ENCODE measurements at regions not wholly inside any gene's neighbourhood (a gene's known extent, or its start where the extent isn't known, plus 50 kb on each side); places are given as distances from the start of the nearest gene placed in this dataset.

DNA sequence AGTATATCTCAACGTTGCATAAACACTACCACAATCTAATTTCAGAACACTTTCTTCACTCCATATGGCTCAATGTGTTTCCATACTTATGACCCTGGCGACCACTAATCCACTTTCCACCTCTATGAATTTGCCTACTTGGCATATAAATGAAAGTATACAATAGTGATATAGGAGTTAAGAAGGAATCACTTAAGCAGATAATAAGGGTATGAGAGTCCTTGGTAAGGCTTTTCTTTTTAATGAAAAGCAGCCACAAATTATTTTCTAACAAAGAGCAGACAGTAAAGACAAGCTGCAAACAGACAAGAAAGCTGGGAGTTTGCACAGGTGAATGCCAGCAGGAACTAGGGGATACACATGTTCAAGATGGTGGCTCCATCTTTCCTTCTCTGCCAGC, 615.1 kb upstream of the NUDT12 start:
- H3K36me3 Mint-ChIP-seq (ENCODE audit: low read depth) = no peaks in the 10 kb centered on the region
- no peak overlapping the region for H3K4me3 Mint-ChIP-seq
- H3K27ac Mint-ChIP-seq = no peak overlapping the region
- intact Hi-C loops (cut with micrococcal nuclease) = loop anchor here (10.0 kb wide), 1 partner anchor 593 kb away; no protein-coding TSS in a partner anchor
- no peaks in the 10 kb centered on the region for H3K27me3 Mint-ChIP-seq
- no peaks in the 10 kb centered on the region for H3K4me1 Mint-ChIP-seq (ENCODE audit: low read depth)
- peaks cover 39% of the 10 kb centered on the region for H3K9me3 Mint-ChIP-seq

DNA sequence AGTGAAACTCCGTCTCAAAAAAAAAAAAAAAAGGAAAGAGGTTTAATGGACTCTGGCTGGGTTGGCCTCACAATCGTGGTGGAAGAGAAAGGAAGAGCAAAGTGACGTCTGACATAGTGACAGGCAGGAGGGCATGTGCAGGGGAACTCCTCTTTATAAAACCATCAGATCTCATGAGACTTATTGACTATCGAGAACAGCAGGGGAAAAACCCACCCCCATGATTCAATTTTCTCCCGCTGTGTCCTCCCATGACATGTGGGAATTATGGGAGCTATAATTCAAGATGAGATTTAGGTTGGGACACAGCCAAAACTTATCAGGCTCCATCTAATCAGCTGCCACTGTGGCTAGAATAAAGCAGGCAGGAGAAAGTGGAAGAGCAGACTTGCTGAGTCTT, 610.4 kb upstream of the NUDT12 start:
- H3K4me3 Mint-ChIP-seq = no peak overlapping the region
- H3K9me3 Mint-ChIP-seq = peaks cover 1% of the 10 kb centered on the region
- no peaks in the 10 kb centered on the region for H3K36me3 Mint-ChIP-seq (ENCODE audit: low read depth)
- no peak overlapping the region for H3K27ac Mint-ChIP-seq
- no peaks in the 10 kb centered on the region for H3K4me1 Mint-ChIP-seq (ENCODE audit: low read depth)
- no peaks in the 10 kb centered on the region for H3K27me3 Mint-ChIP-seq
- intact Hi-C loops (cut with micrococcal nuclease) = loop anchor here (10.0 kb wide), 1 partner anchor 588 kb away; no protein-coding TSS in a partner anchor

DNA sequence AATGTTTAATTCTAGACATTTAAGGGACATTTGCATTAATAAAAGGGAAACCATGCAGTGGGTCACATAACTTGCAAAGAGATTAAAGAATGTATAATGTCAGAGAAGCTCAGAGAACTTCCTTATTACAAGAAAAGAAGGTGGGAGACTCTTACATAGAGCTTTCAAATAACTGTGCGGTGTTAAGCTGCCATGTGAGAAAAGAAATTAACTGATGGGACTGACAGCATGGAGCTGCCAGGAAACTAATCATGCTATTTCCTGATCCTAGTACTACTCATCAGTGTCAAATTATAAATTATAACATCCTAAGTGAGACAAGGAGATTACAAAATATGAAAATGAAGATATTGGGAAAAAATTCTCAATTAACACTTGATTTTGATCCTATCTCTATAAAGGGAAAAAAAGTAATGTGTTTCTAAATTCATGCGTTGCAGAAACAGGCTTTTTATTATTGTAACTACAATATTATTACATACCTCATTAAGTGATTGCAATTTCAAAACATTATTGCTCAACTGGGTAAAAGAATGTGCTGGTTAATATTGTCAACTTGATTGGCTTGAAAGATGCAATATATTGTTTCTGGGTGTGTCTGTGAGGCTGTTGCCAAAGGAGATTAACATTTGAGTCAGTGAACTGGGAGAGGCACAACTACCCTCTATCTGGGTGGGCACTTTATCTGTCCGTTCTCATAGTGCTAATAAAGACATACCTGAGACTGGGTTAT, 609.5 kb upstream of the NUDT12 start:
- Mint-ChIP-seq H3K4me3 (no peak overlapping the region), H3K4me1 (ENCODE audit: low read depth) (no peaks in the 10 kb centered on the region), H3K27ac (no peak overlapping the region), H3K27me3 (no peaks in the 10 kb centered on the region), H3K9me3 (no peaks in the 10 kb centered on the region), H3K36me3 (ENCODE audit: low read depth) (no peaks in the 10 kb centered on the region)
- intact Hi-C loops (cut with micrococcal nuclease) = loop anchor here (10.0 kb wide), 1 partner anchor 587 kb away; no protein-coding TSS in a partner anchor

DNA sequence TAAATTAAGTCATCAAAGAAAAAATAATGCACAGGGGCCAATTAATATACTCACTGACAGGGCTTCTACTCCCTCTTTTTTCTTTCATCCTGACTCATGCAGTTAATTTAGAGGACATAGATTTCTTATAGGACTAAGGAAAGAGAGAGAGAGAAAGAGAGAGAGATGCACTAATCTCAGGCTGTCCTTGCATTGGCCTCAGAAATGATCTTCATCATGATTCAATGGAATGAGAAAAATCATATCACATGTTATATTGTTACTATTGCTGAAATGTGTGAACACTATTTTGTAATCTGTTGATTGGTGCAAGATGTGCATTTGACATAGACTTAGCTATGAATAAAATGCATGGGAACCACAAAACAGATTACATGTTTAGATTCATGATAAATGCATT, 608.3 kb upstream of the NUDT12 start:
- H3K27ac Mint-ChIP-seq = no peak overlapping the region
- H3K9me3 Mint-ChIP-seq = no peaks in the 10 kb centered on the region
- H3K4me1 Mint-ChIP-seq (ENCODE audit: low read depth) = no peaks in the 10 kb centered on the region
- no peaks in the 10 kb centered on the region for H3K27me3 Mint-ChIP-seq
- H3K4me3 Mint-ChIP-seq = no peak overlapping the region
- intact Hi-C loops (cut with micrococcal nuclease) = loop anchor here (10.0 kb wide), 1 partner anchor 586 kb away; no protein-coding TSS in a partner anchor
- H3K36me3 Mint-ChIP-seq (ENCODE audit: low read depth) = no peaks in the 10 kb centered on the region

- Mint-ChIP-seq H3K27me3 (no peaks in the 10 kb centered on the region), H3K27ac (no peak overlapping the region)
- intact Hi-C loops (cut with micrococcal nuclease) = no loop called here
Measured at GRCh38 chr5:104146652-104147051, 584.1 kb upstream of the NUDT12 start.

DNA sequence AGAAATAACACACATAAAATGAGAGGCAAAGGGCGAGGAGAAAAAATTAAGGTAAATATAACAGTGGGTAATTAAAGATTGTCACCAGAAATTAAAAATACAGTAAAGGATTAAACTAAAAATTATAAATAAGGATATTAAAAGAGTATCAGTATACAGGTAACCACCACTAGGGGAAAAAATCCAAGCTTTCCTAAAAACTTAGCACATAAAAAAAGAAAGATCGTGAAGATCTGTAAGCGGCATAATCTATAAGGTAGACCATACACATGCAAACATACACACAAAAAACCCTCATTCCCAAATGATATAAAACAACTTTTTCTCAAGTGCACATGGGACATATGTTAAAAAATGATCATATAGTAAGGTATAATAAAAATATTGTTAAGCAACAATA, 577.3 kb upstream of the NUDT12 start:
- H3K4me1 Mint-ChIP-seq (ENCODE audit: low read depth) = no peaks in the 10 kb centered on the region
- no peak overlapping the region for H3K27ac Mint-ChIP-seq
- no peaks in the 10 kb centered on the region for H3K9me3 Mint-ChIP-seq
- H3K36me3 Mint-ChIP-seq (ENCODE audit: low read depth) = no peaks in the 10 kb centered on the region
- no peaks in the 10 kb centered on the region for H3K27me3 Mint-ChIP-seq
- no peak overlapping the region for H3K4me3 Mint-ChIP-seq
- intact Hi-C loops (cut with micrococcal nuclease) = no loop called here

More at GRCh38 chr5:104146652-104147051, 584.1 kb upstream of the NUDT12 start:
- no peak overlapping the region for H3K4me3 Mint-ChIP-seq
- H3K9me3 Mint-ChIP-seq = peaks cover 12% of the 10 kb centered on the region
- H3K4me1 Mint-ChIP-seq (ENCODE audit: low read depth) = no peaks in the 10 kb centered on the region
- H3K36me3 Mint-ChIP-seq (ENCODE audit: low read depth) = no peaks in the 10 kb centered on the region

- no peak overlapping the region for H3K4me3 Mint-ChIP-seq
- H3K27ac Mint-ChIP-seq = no peak overlapping the region
- intact Hi-C loops (cut with micrococcal nuclease) = no loop called here
- H3K9me3 Mint-ChIP-seq = peaks cover 33% of the 10 kb centered on the region
- H3K4me1 Mint-ChIP-seq (ENCODE audit: low read depth) = no peaks in the 10 kb centered on the region
- no peaks in the 10 kb centered on the region for H3K27me3 Mint-ChIP-seq
- H3K36me3 Mint-ChIP-seq (ENCODE audit: low read depth) = no peaks in the 10 kb centered on the region
Measured at GRCh38 chr5:104130320-104130719, 567.7 kb upstream of the NUDT12 start.

DNA sequence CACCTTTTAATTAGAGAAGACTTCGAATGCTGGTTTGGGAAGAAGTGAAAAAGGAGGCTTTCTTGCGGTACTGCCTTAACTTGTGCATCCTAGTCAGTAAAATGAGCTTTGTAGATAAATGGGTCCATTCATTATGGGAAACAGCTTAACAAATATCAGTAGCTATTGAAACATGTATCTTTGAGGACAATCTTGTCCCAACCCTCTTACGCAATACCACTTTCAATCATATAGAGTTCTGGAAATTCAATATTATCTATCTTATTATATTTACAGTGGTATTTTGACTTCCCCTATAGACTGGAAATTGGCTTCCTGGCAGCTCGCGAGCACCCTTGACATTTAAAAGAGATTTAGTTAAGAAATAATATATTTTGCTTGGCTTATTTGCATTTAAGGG, 565.8 kb upstream of the NUDT12 start:
- no peaks in the 10 kb centered on the region for H3K36me3 Mint-ChIP-seq (ENCODE audit: low read depth)
- intact Hi-C loops (cut with micrococcal nuclease) = no loop called here
- H3K27ac Mint-ChIP-seq = no peak overlapping the region
- H3K9me3 Mint-ChIP-seq = peaks cover 20% of the 10 kb centered on the region
- no peaks in the 10 kb centered on the region for H3K27me3 Mint-ChIP-seq
- no peak overlapping the region for H3K4me3 Mint-ChIP-seq
- no peaks in the 10 kb centered on the region for H3K4me1 Mint-ChIP-seq (ENCODE audit: low read depth)

DNA sequence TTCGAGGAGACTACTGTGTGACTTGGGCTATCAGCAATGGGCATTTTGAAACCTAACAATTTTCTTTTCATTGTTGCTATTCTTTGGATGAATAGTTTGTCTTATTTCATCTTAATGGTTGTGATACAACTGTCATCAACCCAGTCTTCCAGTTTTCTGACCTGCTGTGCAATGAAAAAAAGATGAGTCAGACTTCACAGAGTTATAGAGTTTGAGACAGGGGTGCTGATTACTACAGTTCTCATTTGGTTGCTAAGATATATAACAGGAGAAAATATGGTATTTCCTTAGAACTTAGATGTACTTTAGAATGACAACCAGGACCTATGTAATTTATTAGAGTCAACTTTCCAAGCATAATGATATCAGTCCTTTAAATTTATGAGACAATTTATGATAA, 564.4 kb upstream of the NUDT12 start:
- no peak overlapping the region for H3K27ac Mint-ChIP-seq

DNA sequence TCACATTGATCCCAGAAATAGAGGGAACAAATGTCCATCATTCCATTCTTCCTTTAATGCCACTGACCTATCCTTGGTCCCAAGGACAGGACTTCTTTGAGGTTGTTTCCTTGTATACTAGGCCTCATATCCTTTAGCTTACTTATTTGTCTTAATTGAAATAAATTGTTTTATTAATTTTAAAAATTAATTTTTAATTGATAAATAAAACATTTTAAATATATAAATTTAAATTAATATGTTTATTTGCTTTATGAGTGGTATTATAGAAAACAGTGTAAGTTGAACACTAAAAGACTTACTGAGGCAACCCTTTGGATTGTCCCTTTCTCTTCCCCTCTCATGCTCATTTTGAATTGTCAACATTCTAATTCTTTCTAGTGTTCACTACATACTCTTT, 556.9 kb upstream of the NUDT12 start:
- intact Hi-C loops (cut with micrococcal nuclease) = no loop called here
- Mint-ChIP-seq H3K4me1 (ENCODE audit: low read depth) (no peaks in the 10 kb centered on the region), H3K4me3 (no peak overlapping the region), H3K9me3 (peaks cover 16% of the 10 kb centered on the region), H3K27me3 (no peaks in the 10 kb centered on the region), H3K27ac (no peak overlapping the region), H3K36me3 (ENCODE audit: low read depth) (no peaks in the 10 kb centered on the region)

More for the DNA sequence above, 564.4 kb upstream of the NUDT12 start:
- intact Hi-C loops (cut with micrococcal nuclease) = no loop called here
- Mint-ChIP-seq H3K36me3 (ENCODE audit: low read depth) (no peaks in the 10 kb centered on the region), H3K4me1 (ENCODE audit: low read depth) (no peaks in the 10 kb centered on the region), H3K4me3 (no peak overlapping the region), H3K27me3 (no peaks in the 10 kb centered on the region), H3K9me3 (peaks cover 10% of the 10 kb centered on the region)

DNA sequence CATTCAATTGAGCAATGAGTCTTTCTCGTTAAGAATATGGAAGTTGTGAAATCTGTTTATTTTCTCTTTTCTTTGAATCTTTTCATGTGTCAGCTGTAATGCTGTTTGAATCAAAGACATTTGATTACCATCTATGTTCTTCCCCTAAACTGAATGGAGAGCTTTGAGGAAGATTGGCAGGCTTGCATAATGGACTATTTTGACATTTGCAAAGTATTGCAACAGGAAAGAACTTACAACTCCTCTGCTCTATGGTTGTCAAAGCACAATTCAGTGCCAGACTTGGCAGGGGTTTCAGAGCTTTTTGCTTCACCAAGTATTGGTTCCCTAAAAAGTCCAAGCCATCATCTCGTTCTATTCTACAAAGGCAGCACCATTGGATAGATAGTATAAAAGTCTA, 549.0 kb upstream of the NUDT12 start:
- Mint-ChIP-seq H3K4me3 (no peak overlapping the region), H3K4me1 (ENCODE audit: low read depth) (no peaks in the 10 kb centered on the region), H3K36me3 (ENCODE audit: low read depth) (no peaks in the 10 kb centered on the region), H3K27me3 (no peaks in the 10 kb centered on the region), H3K27ac (no peak overlapping the region), H3K9me3 (peaks cover 27% of the 10 kb centered on the region)
- intact Hi-C loops (cut with micrococcal nuclease) = no loop called here

- no peak overlapping the region for H3K27ac Mint-ChIP-seq
- H3K9me3 Mint-ChIP-seq = peaks cover 19% of the 10 kb centered on the region
- H3K36me3 Mint-ChIP-seq (ENCODE audit: low read depth) = no peaks in the 10 kb centered on the region
- no peak overlapping the region for H3K4me3 Mint-ChIP-seq
- no peaks in the 10 kb centered on the region for H3K27me3 Mint-ChIP-seq
- H3K4me1 Mint-ChIP-seq (ENCODE audit: low read depth) = no peaks in the 10 kb centered on the region
- intact Hi-C loops (cut with micrococcal nuclease) = no loop called here
Measured at GRCh38 chr5:104096451-104096850, 533.9 kb upstream of the NUDT12 start.

- H3K9me3 Mint-ChIP-seq = peaks cover 19% of the 10 kb centered on the region
Measured at GRCh38 chr5:104095527-104095926, 532.9 kb upstream of the NUDT12 start.

DNA sequence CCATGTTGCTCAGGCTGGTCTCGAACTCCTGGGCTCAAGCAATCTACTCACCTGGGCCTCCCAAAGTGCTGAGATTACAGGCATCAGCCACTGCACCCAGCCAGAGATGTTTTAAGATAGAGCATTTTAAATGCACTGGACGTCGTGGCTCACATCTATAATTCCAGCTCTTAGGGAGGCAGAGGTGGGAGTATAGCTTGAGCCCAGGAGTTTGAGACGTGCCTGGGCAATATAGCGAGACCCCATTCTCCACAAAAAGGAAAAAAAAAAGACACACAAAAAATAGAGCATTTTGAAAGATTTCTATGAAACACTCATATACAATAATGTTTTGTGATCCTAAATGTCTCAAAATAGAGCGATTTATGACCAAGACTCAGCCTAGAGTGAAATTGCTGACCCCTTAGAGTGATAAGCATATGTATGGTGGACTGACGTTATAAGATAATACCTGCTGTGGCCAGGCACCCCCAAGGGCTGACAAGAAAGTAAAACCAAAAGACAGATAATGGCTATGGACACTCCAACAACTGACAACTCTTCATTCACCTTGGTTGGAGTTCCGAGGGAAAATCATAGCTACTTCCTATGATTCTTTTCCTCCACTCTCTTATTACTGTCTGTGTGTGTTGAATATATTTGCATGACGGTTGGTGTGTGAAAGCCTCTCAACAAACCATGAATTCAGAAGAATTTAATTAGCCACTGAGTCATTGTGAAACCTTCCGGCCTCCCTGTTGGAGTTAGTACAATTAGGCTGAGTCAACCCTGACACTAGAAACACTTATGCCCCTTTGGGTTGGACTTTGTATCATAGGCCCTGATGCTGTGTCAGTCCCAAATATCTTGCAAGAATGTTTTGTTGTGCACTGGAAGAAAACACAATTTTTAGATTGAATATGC, 526.5 kb upstream of the NUDT12 start:
- H3K27ac Mint-ChIP-seq = no peak overlapping the region

More at GRCh38 chr5:104095527-104095926, 532.9 kb upstream of the NUDT12 start:
- Mint-ChIP-seq H3K4me1 (ENCODE audit: low read depth) (no peaks in the 10 kb centered on the region), H3K27ac (no peak overlapping the region), H3K36me3 (ENCODE audit: low read depth) (no peaks in the 10 kb centered on the region), H3K4me3 (no peak overlapping the region), H3K27me3 (no peaks in the 10 kb centered on the region)
- intact Hi-C loops (cut with micrococcal nuclease) = no loop called here

More for the DNA sequence above, 526.5 kb upstream of the NUDT12 start:
- peaks cover 19% of the 10 kb centered on the region for H3K9me3 Mint-ChIP-seq
- no peak overlapping the region for H3K4me3 Mint-ChIP-seq
- no peaks in the 10 kb centered on the region for H3K36me3 Mint-ChIP-seq (ENCODE audit: low read depth)
- no peaks in the 10 kb centered on the region for H3K27me3 Mint-ChIP-seq
- intact Hi-C loops (cut with micrococcal nuclease) = no loop called here
- H3K4me1 Mint-ChIP-seq (ENCODE audit: low read depth) = no peaks in the 10 kb centered on the region
